ENCODE measurements at regions not wholly inside any gene's neighbourhood (a gene's known extent, or its start where the extent isn't known, plus 50 kb on each side); places are given as distances from the start of the nearest gene placed in this dataset.
"Not testable (repeated sequence)": the region's sequence is repeated elsewhere in the genome, so short reads cannot be mapped to it uniquely, and the experiment has no call there.

- peak; percentile 7 for DNase-seq (ENCODE audit: low read depth)
Observed at GRCh38 chr14:45610318-45610717, 357.3 kb upstream of the MIS18BP1 start.

- no peak for DNase-seq (ENCODE audit: low read depth)
Observed at GRCh38 chr14:45587142-45587541, 334.1 kb upstream of the MIS18BP1 start.

GRCh38 chr14:45559626-45560025 is 306.6 kb upstream of the MIS18BP1 start:
- no peak for DNase-seq (ENCODE audit: low read depth)

GRCh38 chr14:45558183-45558582 is 305.2 kb upstream of the MIS18BP1 start:
- DNase-seq (ENCODE audit: low read depth): no peak

- no peak for DNase-seq (ENCODE audit: low read depth)
Observed at GRCh38 chr14:45553981-45554380, 301.0 kb upstream of the MIS18BP1 start.

GRCh38 chr14:45551240-45551820 is 298.3 kb upstream of the MIS18BP1 start:
- not testable (repeated sequence) for DNase-seq (ENCODE audit: low read depth)

GRCh38 chr14:45531022-45531421 is 278.0 kb upstream of the MIS18BP1 start:
- no peak for DNase-seq (ENCODE audit: low read depth)

GRCh38 chr14:45526715-45527549 is 273.9 kb upstream of the MIS18BP1 start:
- peak; percentile 4 for DNase-seq (ENCODE audit: low read depth)

- DNase-seq (ENCODE audit: low read depth): no peak
Observed at GRCh38 chr14:45519766-45520165, 266.8 kb upstream of the MIS18BP1 start.

GRCh38 chr14:45492876-45493275 is 239.9 kb upstream of the MIS18BP1 start:
- DNase-seq (ENCODE audit: low read depth): no peak

- no peak for DNase-seq (ENCODE audit: low read depth)
Observed at GRCh38 chr14:45491914-45492313, 238.9 kb upstream of the MIS18BP1 start.

GRCh38 chr14:45486599-45486998 is 233.6 kb upstream of the MIS18BP1 start:
- no peak for DNase-seq (ENCODE audit: low read depth)

GRCh38 chr14:45467023-45467422 is 214.0 kb upstream of the MIS18BP1 start:
- no peak for DNase-seq (ENCODE audit: low read depth)

- DNase-seq (ENCODE audit: low read depth): no peak
Observed at GRCh38 chr14:45434221-45434620, 181.2 kb upstream of the MIS18BP1 start.

- DNase-seq (ENCODE audit: low read depth): peak; percentile 41
Observed at GRCh38 chr14:45426685-45427282, 173.8 kb upstream of the MIS18BP1 start.

- no peak for DNase-seq (ENCODE audit: low read depth)
Observed at GRCh38 chr14:45406942-45407341, 153.9 kb upstream of the MIS18BP1 start.

- no peak for DNase-seq (ENCODE audit: low read depth)
Observed at GRCh38 chr14:45400950-45401640, 148.1 kb upstream of the MIS18BP1 start.

- DNase-seq (ENCODE audit: low read depth): no peak
Observed at GRCh38 chr14:45400509-45400908, 147.5 kb upstream of the MIS18BP1 start.

- no peak for DNase-seq (ENCODE audit: low read depth)
Observed at GRCh38 chr14:45381091-45381490, 128.1 kb upstream of the MIS18BP1 start.

GRCh38 chr14:45377166-45377565 is 124.2 kb upstream of the MIS18BP1 start:
- DNase-seq (ENCODE audit: low read depth): no peak

GRCh38 chr14:45373877-45374276 is 120.9 kb upstream of the MIS18BP1 start:
- no peak for DNase-seq (ENCODE audit: low read depth)

GRCh38 chr14:45364565-45365156 is 111.7 kb upstream of the MIS18BP1 start:
- DNase-seq (ENCODE audit: low read depth): no peak
